Gastroesophageal sphincter (tissue), 4 donors: ENCODE measurements at regions not wholly inside any gene's neighbourhood (a gene's known extent, or its start where the extent isn't known, plus 50 kb on each side); places are given as distances from the start of the nearest gene placed in this dataset.
"Not testable (repeated sequence)": the region's sequence is repeated elsewhere in the genome, so short reads cannot be mapped to it uniquely, and the experiment has no call there.

Source experiments
- ATAC-seq: fragments of 150-250 bp; one replicate; pipeline ENCODE4 v1.9.1; 2016; ENCODE audit warnings: mild to moderate bottlenecking, moderate library complexity
- H3K27ac ChIP-seq, 4 donors: fragments of 200-600 bp; sonication (generic) in 3 of 4; 1 replicate in 3 of 4; 2 replicates in 1 of 4; pipeline ENCODE4 v1.5.1; 2016 to 2019
- H3K27me3 ChIP-seq: fragments of 200-600 bp; sonication (generic); one replicate; pipeline ENCODE4 v1.5.1; 2019
- H3K36me3 ChIP-seq, 2 donors: fragments of 200-600 bp; sonication (generic); one replicate each; pipeline ENCODE4 v1.5.1; 2019; ENCODE audit warnings: control low read depth in 1 of 2
- H3K4me1 ChIP-seq, 3 donors: fragments of 200-600 bp; sonication (generic); 1 replicate in 2 of 3; 2 replicates in 1 of 3; pipeline ENCODE4 v1.5.1; 2016 to 2019; ENCODE audit warnings: control low read depth in 2 of 3
- H3K4me3 ChIP-seq, 2 donors: fragments of 200-600 bp; sonication (generic); one replicate each; pipeline ENCODE4 v1.5.1; 2019; ENCODE audit warnings: mild to moderate bottlenecking in 1 of 2, moderate library complexity in 1 of 2
- H3K9me3 ChIP-seq, 3 donors: fragments of 200-600 bp; sonication (generic); one replicate each; pipeline ENCODE4 v1.5.1; 2017 to 2019; ENCODE audit warnings: control low read depth in 2 of 3
- CTCF ChIP-seq, 4 experiments: fragments of 200-600 bp in 2 of 4; fragments of 450-650 bp in 2 of 4; sonication (generic) in 1 of 4; IDR thresholded peaks; one replicate each; pipeline ENCODE4 v1.5.1; 2017 to 2019; ENCODE audit warnings: antibody characterized with exemption in 4 of 4, mild to moderate bottlenecking in 2 of 4, moderate library complexity in 2 of 4
- EP300 ChIP-seq: sonication (generic); formaldehyde crosslinking; IDR thresholded peaks from one replicate; pipeline ENCODE4 v1.6.1; 2017; ENCODE audit warnings: antibody characterized with exemption, mild to moderate bottlenecking
- POLR2A ChIP-seq, 2 donors: fragments of 450-650 bp; IDR thresholded peaks; one replicate each; pipeline ENCODE4 v1.6.1; 2017; ENCODE audit warnings: antibody characterized with exemption in 2 of 2, mild to moderate bottlenecking in 2 of 2, moderate library complexity in 1 of 2
- POLR2AphosphoS5 ChIP-seq: sonication (generic); formaldehyde crosslinking; IDR thresholded peaks from one replicate; pipeline ENCODE4 v1.6.1; 2017; ENCODE audit warnings: antibody characterized with exemption
- WGBS, 2 donors: methylation state at CpG; one replicate each; pipeline ENCODE4 v1.1.5; 2018; ENCODE audit warnings: low coverage in 1 of 2; 5-methylcytosine and 5-hydroxymethylcytosine counted together

- Histone ChIP-seq H3K4me3 (no peak overlapping the region), H3K36me3 (no peaks in the 10 kb centered on the region), H3K27me3 (peaks cover 19% of the 10 kb centered on the region), H3K4me1 (no peaks in the 10 kb centered on the region), H3K27ac (no peak overlapping the region), H3K9me3 (no peaks in the 10 kb centered on the region)
- WGBS, 2 donors: 86% methylated on average over 3 of the region's 3 CpGs; no CpG with 5 or more reads in 1 of the 2 donors
- peak; percentile 5 for TF ChIP-seq POLR2AphosphoS5
- TF ChIP-seq CTCF (IDR thresholded peaks at IDR 0.05): no peak
- TF ChIP-seq EP300: no peak
- no peak for TF ChIP-seq POLR2A (IDR thresholded peaks at IDR 0.05)
- ATAC-seq: no peak
Observed at GRCh38 chr2:118750959-118751565, 96.4 kb downstream of the EN1 start.

- Histone ChIP-seq H3K9me3 (peaks cover 0 to 13% (median 0%) of the 10 kb centered on the region in 3 donors), H3K4me3 (no peak overlapping the region), H3K27ac (no peak overlapping the region), H3K4me1 (no peaks in the 10 kb centered on the region), H3K36me3 (no peaks in the 10 kb centered on the region), H3K27me3 (peaks cover 27% of the 10 kb centered on the region)
- no peak for TF ChIP-seq POLR2A (IDR thresholded peaks at IDR 0.05)
- no peak for TF ChIP-seq EP300
- TF ChIP-seq CTCF (IDR thresholded peaks at IDR 0.05): no peak
- no peak for TF ChIP-seq POLR2AphosphoS5
- no peak for ATAC-seq
- WGBS, 2 donors: 45 to 54% methylated on average over 2 to 3 of the region's 3 CpGs
Observed at GRCh38 chr2:118748245-118748885, 99.1 kb downstream of the EN1 start.

- ATAC-seq: no peak
- TF ChIP-seq CTCF (IDR thresholded peaks at IDR 0.05): no peak
- TF ChIP-seq POLR2AphosphoS5: no peak
- no peak for TF ChIP-seq EP300
- no peak for TF ChIP-seq POLR2A (IDR thresholded peaks at IDR 0.05)
Observed at GRCh38 chr2:118747637-118748036, 99.8 kb downstream of the EN1 start.

GRCh38 chr2:118747066-118747465 lies 100.4 kb downstream of the EN1 start:
- Histone ChIP-seq H3K9me3 (peaks cover 0 to 13% (median 0%) of the 10 kb centered on the region in 3 donors), H3K4me3 (no peak overlapping the region), H3K4me1 (no peaks in the 10 kb centered on the region), H3K36me3 (no peaks in the 10 kb centered on the region), H3K27me3 (peaks cover 17% of the 10 kb centered on the region), H3K27ac (no peak overlapping the region)
- ATAC-seq: no peak
- no peak for TF ChIP-seq POLR2A (IDR thresholded peaks at IDR 0.05)
- TF ChIP-seq CTCF (IDR thresholded peaks at IDR 0.05): no peak
- no peak for TF ChIP-seq POLR2AphosphoS5
- TF ChIP-seq EP300: no peak
- WGBS, 2 donors: 60 to 83% methylated on average over 5 of the region's 5 CpGs

More at GRCh38 chr2:118747637-118748036, 99.8 kb downstream of the EN1 start:
- no peak overlapping the region for H3K4me3 ChIP-seq
- H3K27me3 ChIP-seq: peaks cover 20% of the 10 kb centered on the region
- peaks cover 0 to 13% (median 0%) of the 10 kb centered on the region in 3 donors for H3K9me3 ChIP-seq
- no peak overlapping the region for H3K27ac ChIP-seq
- H3K36me3 ChIP-seq: no peaks in the 10 kb centered on the region
- H3K4me1 ChIP-seq: no peaks in the 10 kb centered on the region

- ATAC-seq: not testable (repeated sequence)
Observed at GRCh38 chr2:118744682-118745181, 102.7 kb downstream of the EN1 start.

More at GRCh38 chr2:118744682-118745181, 102.7 kb downstream of the EN1 start:
- WGBS, 2 donors: 17 to 63% methylated on average over 1 of the region's 3 CpGs
- Histone ChIP-seq H3K9me3 (peaks cover 0 to 13% (median 0%) of the 10 kb centered on the region in 3 donors), H3K27me3 (peaks cover 16% of the 10 kb centered on the region)
- H3K4me1 ChIP-seq, H3K4me3 ChIP-seq, H3K27ac ChIP-seq, H3K36me3 ChIP-seq: not testable (repeated sequence)
